ENCODE measurements at regions not wholly inside any gene's neighbourhood (a gene's known extent, or its start where the extent isn't known, plus 50 kb on each side); places are given as distances from the start of the nearest gene placed in this dataset.

GRCh38 chr17:6213859-6214258 is 143.7 kb downstream of the WSCD1 start:
- intact Hi-C loops (cut with DNase I; ENCODE audit: low total_unique reads), result no loop called here
- in situ Hi-C loops (cut with MboI; ENCODE audit: low sequenced_read_pairs in 4 of 4), result no loop called here
- no peak overlapping the region for H3K27ac ChIP-seq
- no peaks in the 10 kb centered on the region for H3K9me3 ChIP-seq
- H3K4me3 ChIP-seq, result no peak overlapping the region
- no peaks in the 10 kb centered on the region for H3K36me3 ChIP-seq
- no peak for DNase-seq
- peaks cover 9% of the 10 kb centered on the region in 2 donors for H3K4me1 ChIP-seq
- H3K27me3 ChIP-seq, result no peaks in the 10 kb centered on the region
- TF ChIP-seq POLR2A (IDR thresholded peaks at IDR 0.05), result no peak
- no peak for TF ChIP-seq CTCF (IDR thresholded peaks at IDR 0.05 in 4 of 5, conservative IDR thresholded peaks at IDR 0.05 in 1 of 5)
- ATAC-seq, result no peak

- H3K27ac ChIP-seq, result no peak overlapping the region
- H3K27me3 ChIP-seq, result no peaks in the 10 kb centered on the region
- peaks cover 9% of the 10 kb centered on the region in 2 donors for H3K4me1 ChIP-seq
- in situ Hi-C loops (cut with MboI; ENCODE audit: low sequenced_read_pairs in 4 of 4) (no loop called here), intact Hi-C loops (cut with DNase I; ENCODE audit: low total_unique reads) (no loop called here)
- H3K4me3 ChIP-seq, result no peak overlapping the region
- ATAC-seq, result no peak
- no peak for TF ChIP-seq CTCF (IDR thresholded peaks at IDR 0.05 in 4 of 5, conservative IDR thresholded peaks at IDR 0.05 in 1 of 5)
- no peak for TF ChIP-seq POLR2A (IDR thresholded peaks at IDR 0.05)
- DNase-seq, result no peak
- H3K36me3 ChIP-seq, result no peaks in the 10 kb centered on the region
- H3K9me3 ChIP-seq, result no peaks in the 10 kb centered on the region
Observed at GRCh38 chr17:6212766-6213165, 142.6 kb downstream of the WSCD1 start.

- H3K27ac ChIP-seq, result no peak overlapping the region
- H3K27me3 ChIP-seq, result peaks cover 0 to 4% (median 0%) of the 10 kb centered on the region in 3 donors
- H3K4me3 ChIP-seq, result no peak overlapping the region
- ATAC-seq, result no peak
- no peaks in the 10 kb centered on the region for H3K9me3 ChIP-seq
- peaks cover 9% of the 10 kb centered on the region in 2 donors for H3K4me1 ChIP-seq
- no peaks in the 10 kb centered on the region for H3K36me3 ChIP-seq
- in situ Hi-C loops (cut with MboI; ENCODE audit: low sequenced_read_pairs in 4 of 4), result no loop called here
- intact Hi-C loops (cut with DNase I; ENCODE audit: low total_unique reads), result no loop called here
- TF ChIP-seq POLR2A (IDR thresholded peaks at IDR 0.05), result no peak
- TF ChIP-seq CTCF (IDR thresholded peaks at IDR 0.05 in 4 of 5, conservative IDR thresholded peaks at IDR 0.05 in 1 of 5), result no peak
- no peak for DNase-seq
Observed at GRCh38 chr17:6209829-6210228, 139.7 kb downstream of the WSCD1 start.

- DNase-seq (no peak), ATAC-seq (no peak)
- Histone ChIP-seq H3K27ac (no peak overlapping the region), H3K36me3 (no peaks in the 10 kb centered on the region), H3K4me3 (no peak overlapping the region), H3K27me3 (peaks cover 0 to 4% (median 0%) of the 10 kb centered on the region in 3 donors), H3K4me1 (peaks cover 9% of the 10 kb centered on the region in 2 donors), H3K9me3 (no peaks in the 10 kb centered on the region)
- in situ Hi-C loops (cut with MboI; ENCODE audit: low sequenced_read_pairs in 4 of 4) (no loop called here), intact Hi-C loops (cut with DNase I; ENCODE audit: low total_unique reads) (no loop called here)
- no peak for TF ChIP-seq CTCF (IDR thresholded peaks at IDR 0.05 in 4 of 5, conservative IDR thresholded peaks at IDR 0.05 in 1 of 5)
- no peak for TF ChIP-seq POLR2A (IDR thresholded peaks at IDR 0.05)
Observed at GRCh38 chr17:6208608-6209180, 138.5 kb downstream of the WSCD1 start.

- ATAC-seq, result no peak
- Histone ChIP-seq H3K36me3 (no peaks in the 10 kb centered on the region), H3K27ac (no peak overlapping the region), H3K4me3 (no peak overlapping the region), H3K27me3 (peaks cover 0 to 10% (median 3%) of the 10 kb centered on the region in 3 donors), H3K4me1 (no peaks in the 10 kb centered on the region), H3K9me3 (no peaks in the 10 kb centered on the region)
- no peak for TF ChIP-seq POLR2A (IDR thresholded peaks at IDR 0.05)
- no peak for TF ChIP-seq CTCF (IDR thresholded peaks at IDR 0.05 in 4 of 5, conservative IDR thresholded peaks at IDR 0.05 in 1 of 5)
- in situ Hi-C loops (cut with MboI; ENCODE audit: low sequenced_read_pairs in 4 of 4) (no loop called here), intact Hi-C loops (cut with DNase I; ENCODE audit: low total_unique reads) (no loop called here)
- DNase-seq, result no peak
Observed at GRCh38 chr17:6205525-6205924, 135.3 kb downstream of the WSCD1 start.

Measured in gastrocnemius medialis (tissue), 4 donors.